ENCODE measurements at regions not wholly inside any gene's neighbourhood (a gene's known extent, or its start where the extent isn't known, plus 50 kb on each side); places are given as distances from the start of the nearest gene placed in this dataset.
"Not testable (repeated sequence)": the region's sequence is repeated elsewhere in the genome, so short reads cannot be mapped to it uniquely, and the experiment has no call there.

- not testable (repeated sequence) for TF ChIP-seq CTCF, POLR2A (IDR thresholded peaks at IDR 0.05)
These were observed 155.3 kb downstream of the CRLF3 start for GRCh38 chr17:30669217-30669649.

Measured in lower leg skin (tissue), 3 donors.